HG03097 (cell line): ENCODE measurements at regions not wholly inside any gene's neighbourhood (a gene's known extent, or its start where the extent isn't known, plus 50 kb on each side); places are given as distances from the start of the nearest gene placed in this dataset.

Experiments
- ATAC-seq: cut with Tn5 transposase; IDR thresholded peaks from one replicate; pipeline ENCODE4 v1.9.1; 2021; ENCODE audit not compliant: unreplicated experiment, low FRiP score

GRCh38 chr3:193870376-193871219, 265.4 kb upstream of the HES1 start:
- ATAC-seq = no peak

GRCh38 chr3:193871220-193871485, 264.8 kb upstream of the HES1 start:
- ATAC-seq = no peak

GRCh38 chr3:193872265-193872753, 263.6 kb upstream of the HES1 start:
- peak; percentile 29 for ATAC-seq

DNA sequence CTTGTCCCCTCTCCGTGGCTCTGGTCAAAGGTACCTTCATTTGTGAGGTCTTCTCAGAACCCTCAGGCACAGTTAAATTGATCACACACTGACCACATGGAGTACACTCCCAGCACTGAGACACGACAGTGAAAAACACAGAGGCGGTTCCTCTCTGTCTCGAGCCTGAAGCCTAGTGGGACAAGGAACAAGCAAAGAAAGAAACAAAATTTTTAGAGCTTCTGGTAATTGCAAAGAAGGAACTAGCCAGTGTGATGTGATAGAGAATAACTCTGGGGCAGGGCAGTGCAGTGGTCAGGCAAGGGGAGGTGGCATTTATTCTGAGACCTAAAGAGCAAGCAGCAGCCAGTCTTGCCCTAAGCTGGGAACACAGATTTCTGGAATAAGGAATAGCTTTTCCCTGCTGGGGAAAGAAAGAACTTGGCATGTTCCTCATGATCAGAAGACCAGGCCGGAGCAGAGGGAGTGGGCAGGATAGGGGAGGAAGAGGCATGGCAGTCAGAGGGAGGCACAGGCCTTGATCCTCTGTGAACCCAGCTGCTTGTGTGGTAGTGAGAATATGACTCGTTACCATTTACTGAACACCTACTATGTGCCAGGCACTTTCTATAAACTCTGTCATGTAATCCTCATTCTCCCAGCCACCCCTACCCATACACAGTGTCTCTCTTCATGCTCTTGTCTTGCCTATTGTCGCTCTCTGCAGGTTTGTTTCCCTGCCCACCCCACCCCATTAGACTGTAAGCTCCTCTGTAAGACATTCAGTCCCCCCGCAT, 262.3 kb upstream of the HES1 start:
- no peak for ATAC-seq

DNA sequence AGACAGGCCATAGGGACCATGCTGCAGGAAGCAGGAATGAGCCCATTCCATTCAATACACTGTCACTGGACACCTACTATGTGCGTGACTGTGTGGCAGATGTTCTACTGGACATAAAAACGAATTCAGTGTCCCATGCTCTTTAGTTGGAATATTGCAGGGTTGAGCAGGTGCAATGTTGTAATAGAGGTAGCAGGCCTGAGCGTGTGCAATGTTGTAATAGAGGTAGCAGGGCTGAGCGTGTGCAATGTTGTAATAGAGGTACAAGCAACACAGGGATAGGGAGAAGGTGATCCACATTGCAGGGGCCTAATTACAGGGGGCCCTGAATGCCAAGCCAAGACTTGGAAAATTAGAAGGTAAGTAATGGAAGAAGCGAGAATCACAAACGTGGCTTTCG, 261.4 kb upstream of the HES1 start:
- ATAC-seq = no peak

- ATAC-seq = no peak
Measured at GRCh38 chr3:193874997-193875593, 260.9 kb upstream of the HES1 start.

GRCh38 chr3:193875601-193876321, 260.2 kb upstream of the HES1 start:
- no peak for ATAC-seq

DNA sequence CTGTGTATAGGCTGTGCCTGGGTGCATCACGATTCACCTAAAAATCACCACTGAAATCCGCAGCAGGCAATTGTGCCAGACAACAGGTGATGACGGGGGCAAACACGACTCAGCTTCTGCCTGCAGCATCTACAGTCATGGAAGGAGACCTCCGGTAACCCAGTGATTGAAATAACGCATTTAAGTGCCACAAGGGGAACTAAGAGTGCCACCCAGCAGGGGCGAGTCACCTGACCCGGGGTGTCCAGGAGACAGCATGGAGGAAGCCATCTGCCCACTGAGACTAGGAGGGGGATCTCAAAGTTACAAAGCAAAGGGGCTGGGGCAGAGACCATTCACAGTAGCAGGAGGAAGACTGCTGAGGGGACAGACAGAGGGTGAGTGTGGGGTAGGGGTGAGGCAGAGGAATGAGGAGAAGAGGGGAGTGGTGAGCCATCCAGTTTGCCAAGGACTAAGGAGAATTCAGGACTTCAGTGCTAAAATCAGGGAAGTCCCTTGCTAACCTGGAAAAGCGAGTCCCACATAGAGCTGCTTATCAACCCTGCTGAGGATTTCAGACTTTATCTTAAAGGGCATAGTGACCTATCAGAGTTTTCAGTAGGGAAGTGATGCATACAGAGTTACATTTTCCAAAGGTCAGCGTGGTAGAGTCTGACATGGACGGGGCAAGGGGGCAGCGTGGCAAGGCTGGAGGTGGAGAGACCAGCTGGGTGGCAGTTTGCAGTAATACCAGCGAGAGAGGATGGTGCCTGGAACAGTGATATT, 256.7 kb upstream of the HES1 start:
- ATAC-seq = no peak

- no peak for ATAC-seq
Measured at GRCh38 chr3:193879864-193880242, 256.1 kb upstream of the HES1 start.

DNA sequence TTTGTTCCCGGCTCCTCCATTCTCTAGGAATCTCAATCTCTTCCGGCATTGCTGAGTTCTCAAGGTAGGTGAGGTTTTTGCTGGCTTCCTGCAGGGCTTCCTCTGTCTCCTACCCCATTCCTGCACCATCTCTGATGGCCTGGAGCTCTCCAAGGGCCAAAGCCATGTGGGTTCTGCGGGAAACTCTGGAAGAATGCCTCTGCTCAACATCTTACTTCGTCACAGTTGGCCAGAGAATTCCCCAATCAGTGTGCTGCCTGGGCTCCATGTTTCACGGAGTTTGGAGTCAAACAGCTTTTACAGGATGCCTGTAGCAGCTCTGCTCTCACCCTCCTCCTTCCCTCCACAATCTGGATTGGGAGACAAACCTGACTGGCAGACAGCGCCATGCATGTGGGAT, 253.9 kb upstream of the HES1 start:
- ATAC-seq = no peak

DNA sequence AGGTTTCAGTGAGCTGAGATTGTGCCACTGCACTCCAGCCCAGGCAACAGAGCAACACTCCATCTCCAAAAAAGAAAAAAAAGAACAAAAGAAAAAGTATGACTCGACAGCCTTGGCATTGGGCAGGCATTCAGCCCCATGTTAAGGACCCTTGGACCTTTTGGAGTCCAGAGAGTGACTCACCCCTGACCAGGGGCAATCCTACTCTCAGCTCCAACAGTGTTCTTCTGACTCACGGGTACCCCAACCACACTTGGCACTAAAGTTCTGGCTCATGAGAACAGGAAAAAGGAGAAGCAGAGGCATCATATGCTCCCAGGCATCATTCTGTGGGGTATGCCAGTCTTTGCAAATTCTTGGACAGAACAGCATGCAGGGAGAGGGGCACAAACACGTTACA, 252.4 kb upstream of the HES1 start:
- ATAC-seq = no peak

DNA sequence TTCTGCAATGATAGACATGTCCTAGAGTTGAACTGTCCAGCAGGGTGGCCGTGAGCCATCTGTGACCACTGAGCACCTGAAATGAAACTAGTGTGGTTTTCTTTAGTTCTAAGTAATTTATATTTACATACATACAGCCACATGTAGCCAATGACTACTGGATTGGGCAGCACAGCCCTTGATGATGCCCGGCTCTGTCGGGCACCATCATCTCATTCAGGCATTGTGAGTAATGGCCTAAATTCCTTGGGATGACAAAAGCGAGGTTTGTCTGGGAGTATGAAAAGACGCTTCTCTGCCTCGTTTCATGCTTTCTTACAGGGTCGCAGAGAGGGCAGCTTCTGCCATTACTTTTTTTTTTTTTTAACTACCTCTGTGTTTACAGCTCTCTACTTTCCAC, 251.9 kb upstream of the HES1 start:
- no peak for ATAC-seq

GRCh38 chr3:193884652-193885051, 251.3 kb upstream of the HES1 start:
- ATAC-seq = no peak

DNA sequence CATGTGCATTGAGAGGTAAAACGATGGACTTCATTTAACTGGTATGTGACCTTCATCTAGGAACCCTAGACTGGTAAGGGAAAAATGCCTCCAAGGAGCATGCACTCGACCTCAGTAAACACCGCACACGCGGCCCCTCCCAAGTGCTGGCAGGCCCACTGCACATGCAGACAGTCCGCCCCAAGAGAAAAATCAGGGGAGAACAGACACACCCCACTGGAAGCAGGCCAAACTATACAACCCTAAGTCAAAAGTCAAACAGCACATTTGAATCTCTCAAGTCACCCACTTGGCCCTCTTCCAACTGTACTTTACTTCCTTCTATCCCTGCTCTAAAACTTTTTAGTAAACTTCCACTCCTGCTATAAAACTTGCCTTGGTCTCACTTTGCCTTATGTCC, 250.1 kb upstream of the HES1 start:
- ATAC-seq = no peak

DNA sequence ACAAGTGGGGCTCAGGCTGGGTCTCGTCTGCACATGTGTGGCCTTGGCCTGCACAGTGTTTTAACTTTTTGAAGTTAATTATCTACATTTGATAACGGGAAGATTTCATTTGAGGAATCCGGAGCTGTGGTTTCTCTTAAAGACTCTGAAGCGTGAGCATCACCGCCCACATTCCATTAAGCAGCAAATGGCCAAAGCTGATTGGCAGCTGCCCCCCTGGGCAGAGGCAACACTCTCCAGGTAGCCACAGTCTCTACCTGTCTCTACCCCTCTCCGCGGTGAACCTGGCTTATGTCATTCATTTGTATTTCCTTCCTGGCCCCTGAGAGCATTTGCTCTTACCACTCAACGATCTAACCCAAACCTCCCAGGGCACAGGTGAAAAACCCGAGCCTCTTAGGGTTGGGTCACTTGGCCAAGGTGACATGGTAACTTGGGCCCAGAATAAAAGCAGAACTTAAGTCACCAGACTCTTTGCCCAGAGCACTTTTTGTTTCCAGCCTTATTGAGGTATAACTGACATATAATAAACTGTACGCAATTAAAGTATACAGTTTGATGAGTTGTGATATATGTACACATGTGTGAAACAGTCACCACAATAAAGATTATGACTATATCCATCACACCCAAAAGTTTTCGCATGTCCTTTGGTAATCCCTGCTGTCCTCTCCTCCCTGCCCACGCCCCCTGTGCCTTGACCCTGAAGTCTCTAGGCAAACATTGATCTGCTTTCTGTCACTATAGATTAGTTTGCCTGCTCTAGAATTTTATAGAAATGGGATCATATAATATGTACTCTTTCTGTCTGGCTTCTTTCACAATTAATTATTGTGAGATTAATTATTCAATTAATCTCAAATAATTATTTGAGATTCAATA, 245.7 kb upstream of the HES1 start:
- ATAC-seq = no peak

GRCh38 chr3:193894121-193894863, 241.7 kb upstream of the HES1 start:
- no peak for ATAC-seq

DNA sequence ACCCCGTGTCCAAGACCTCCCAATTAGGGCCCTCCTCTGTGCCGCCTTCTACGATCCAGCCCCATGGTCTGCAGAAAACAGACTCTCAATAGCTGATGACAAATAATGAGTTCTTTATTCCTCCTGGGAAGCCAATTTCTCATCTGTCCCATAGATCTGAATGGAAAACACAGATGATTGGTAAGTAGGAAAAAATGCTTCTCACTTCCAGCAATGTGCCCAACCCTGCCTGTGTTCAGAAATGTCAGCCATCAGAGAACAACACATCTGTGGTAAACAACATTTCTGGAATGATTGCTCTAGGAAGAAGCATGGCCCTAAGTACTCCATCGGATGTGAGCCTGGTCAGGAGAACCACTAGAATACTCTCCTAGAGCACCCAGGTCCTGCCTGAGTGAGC, 240.5 kb upstream of the HES1 start:
- no peak for ATAC-seq

DNA sequence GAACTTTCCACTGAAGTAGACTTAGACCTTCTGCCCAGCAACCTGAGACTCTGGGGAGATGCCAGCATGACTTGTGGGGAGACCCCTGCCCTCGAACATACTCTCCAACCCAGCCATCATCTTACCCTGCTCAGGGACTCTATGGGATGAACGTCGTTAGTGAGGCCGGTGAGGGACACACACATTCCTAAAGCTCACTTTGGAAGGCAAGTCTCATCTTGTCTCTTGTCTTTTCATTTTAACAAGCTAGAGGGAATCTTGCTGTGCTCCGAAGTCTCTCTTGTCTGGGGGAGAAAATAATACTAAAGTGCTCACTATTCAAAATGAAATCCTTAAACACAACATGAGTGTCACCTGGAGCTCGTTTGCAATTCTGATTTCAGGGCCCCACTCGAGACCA, 239.5 kb upstream of the HES1 start:
- ATAC-seq = no peak

DNA sequence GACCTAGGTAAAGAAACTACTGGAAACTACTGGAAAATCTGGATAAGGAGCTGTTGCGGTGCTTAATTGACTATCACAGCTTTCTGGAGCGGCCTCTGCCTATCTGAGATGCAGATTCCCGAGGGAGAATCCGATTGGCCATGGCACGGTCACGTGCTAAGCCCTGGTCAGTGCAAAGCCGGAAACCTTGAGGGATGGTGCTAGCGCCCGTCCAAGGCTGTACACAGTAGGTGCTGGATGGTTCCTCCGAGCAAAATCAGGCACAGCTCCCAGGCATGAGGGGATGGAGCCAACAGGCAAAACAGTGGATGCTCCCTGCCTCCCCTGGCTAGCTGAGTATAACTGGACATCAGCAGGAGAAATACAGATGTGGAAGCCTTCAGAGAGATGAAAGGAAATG, 238.7 kb upstream of the HES1 start:
- ATAC-seq = no peak
